ENCODE measurements at regions not wholly inside any gene's neighbourhood (a gene's known extent, or its start where the extent isn't known, plus 50 kb on each side); places are given as distances from the start of the nearest gene placed in this dataset.

- TF ChIP-seq POLR2A (IDR thresholded peaks at IDR 0.05; ENCODE audit: control extremely low read depth in 1 of 2, low read depth in 2 of 2, low read length in 2 of 2) (no peak), USF2 (IDR thresholded peaks at IDR 0.05; ENCODE audit: low read length) (no peak), GABPA (IDR thresholded peaks at IDR 0.05; ENCODE audit: borderline replicate concordance, insufficient read depth, low read length) (no peak), RFX5 (IDR thresholded peaks at IDR 0.05; ENCODE audit: borderline replicate concordance, low read depth, low read length) (no peak), CTCF (IDR thresholded peaks at IDR 0.05; ENCODE audit: control extremely low read depth in 1 of 3, insufficient read depth in 1 of 3, low read depth in 1 of 3, low read length in 3 of 3) (no peak), GTF2F1 (IDR thresholded peaks at IDR 0.05; ENCODE audit: borderline replicate concordance, low read depth, low read length) (no peak), EZH2 (IDR thresholded peaks at IDR 0.05; ENCODE audit: low read depth, low read length, severe bottlenecking) (no peak), RAD21 (IDR thresholded peaks at IDR 0.05 in 1 of 2, conservative IDR thresholded peaks at IDR 0.05 in 1 of 2; ENCODE audit: low read depth in 2 of 2, low read length in 2 of 2) (no peak)
Observed at GRCh38 chr6:40880906-40881305, 158.1 kb downstream of the UNC5CL start.
